ENCODE measurements at regions not wholly inside any gene's neighbourhood (a gene's known extent, or its start where the extent isn't known, plus 50 kb on each side); places are given as distances from the start of the nearest gene placed in this dataset.
A peak's percentile ranks its signal among the peaks of the same experiment; 100 is the strongest.
"Not testable (repeated sequence)": the region's sequence is repeated elsewhere in the genome, so short reads cannot be mapped to it uniquely, and the experiment has no call there.

DNA sequence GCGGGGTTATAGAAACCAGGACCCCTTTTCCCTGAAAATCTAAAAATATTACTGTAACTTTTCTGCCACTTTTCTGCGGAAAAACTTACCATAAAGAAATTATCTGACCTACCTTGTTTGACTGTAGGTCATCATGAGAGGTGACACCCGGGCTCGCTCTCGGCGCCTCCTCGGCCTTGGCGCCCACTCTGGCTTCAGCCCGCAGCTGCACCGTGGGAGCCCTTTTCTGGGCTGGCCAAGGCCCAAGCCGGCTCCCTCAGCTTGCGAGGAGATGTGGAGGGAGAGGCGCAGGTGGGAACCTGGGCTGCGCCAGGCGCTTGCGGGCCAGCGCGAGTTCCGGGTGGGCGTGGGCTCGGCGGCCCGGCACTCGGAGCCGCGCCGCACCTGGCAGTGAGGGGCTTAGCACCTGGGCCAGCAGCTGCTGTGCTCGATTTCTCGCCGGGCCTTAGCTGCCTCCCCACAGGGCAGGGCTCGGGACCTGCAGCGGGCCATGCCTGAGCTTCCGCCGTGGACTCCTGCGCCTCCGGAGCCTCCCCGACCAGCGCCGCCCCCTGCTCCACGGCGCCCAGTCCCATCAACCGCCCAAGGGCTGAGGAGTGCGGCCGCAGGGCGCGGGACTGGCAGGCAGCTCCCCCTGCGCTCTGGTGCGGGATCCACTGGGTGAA lies 107.7 kb upstream of the DNAJC10 start (continued):
- TF ChIP-seq, protein P1, sequence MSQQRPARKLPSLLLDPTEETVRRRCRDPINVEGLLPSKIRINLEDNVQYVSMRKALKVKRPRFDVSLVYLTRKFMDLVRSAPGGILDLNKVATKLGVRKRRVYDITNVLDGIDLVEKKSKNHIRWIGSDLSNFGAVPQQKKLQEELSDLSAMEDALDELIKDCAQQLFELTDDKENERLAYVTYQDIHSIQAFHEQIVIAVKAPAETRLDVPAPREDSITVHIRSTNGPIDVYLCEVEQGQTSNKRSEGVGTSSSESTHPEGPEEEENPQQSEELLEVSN (IDR thresholded peaks at IDR 0.05; ENCODE audit: borderline replicate concordance in 1 of 2, extremely low read depth in 1 of 2, insufficient read depth in 1 of 2, insufficient read length in 1 of 2, low read depth in 1 of 2, low read length in 1 of 2, poor library complexity in 1 of 2, severe bottlenecking in 1 of 2): peak in 1 of 2 experiments; percentile 47

DNA sequence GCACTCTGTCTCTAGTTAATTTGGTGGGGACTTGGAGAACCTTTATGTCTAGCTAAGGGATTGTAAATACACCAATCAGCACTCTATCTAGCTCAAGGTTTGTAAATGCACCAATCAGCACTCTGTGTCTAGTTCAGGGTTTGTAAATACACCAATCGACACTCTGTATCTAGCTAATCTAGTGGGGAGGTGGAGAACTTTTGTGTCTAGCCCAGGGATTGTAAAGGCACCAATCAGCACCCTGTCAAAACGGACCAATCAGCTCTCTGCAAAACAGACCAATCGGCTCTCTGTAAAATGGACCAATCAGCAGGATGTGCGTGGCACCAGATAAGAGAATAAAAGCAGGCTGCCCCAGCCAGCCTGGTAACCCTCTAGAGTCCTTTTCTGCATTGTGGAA lies 107.1 kb upstream of the DNAJC10 start:
- BruUV-seq (replicated peaks); H3K27me3 ChIP-seq (ENCODE audit: control insufficient read depth in 2 of 2, insufficient read depth in 2 of 2, low read length in 2 of 2); ATAC-seq; H3K9me1 ChIP-seq (ENCODE audit: control insufficient read depth, insufficient read depth, low read length); H3K4me2 ChIP-seq (ENCODE audit: insufficient read depth, low read length); DNase-seq (ENCODE audit: extremely low read depth in 1 of 4, low spot score in 3 of 4); H3K79me2 ChIP-seq (ENCODE audit: control insufficient read depth, insufficient read depth, low read length); H3K27ac ChIP-seq (ENCODE audit: extremely low read depth, low read depth, low read length); H3K9ac ChIP-seq (ENCODE audit: insufficient read depth in 1 of 2, low read depth in 2 of 2, low read length in 2 of 2); H3K9me3 ChIP-seq (replicated peaks; ENCODE audit: control insufficient read depth, insufficient read depth, low read depth, low read length); H4K20me1 ChIP-seq (replicated peaks; ENCODE audit: control insufficient read depth, insufficient read depth, low read length); H3K36me3 ChIP-seq (ENCODE audit: control insufficient read depth, insufficient read depth, low read length); H3K4me1 ChIP-seq (replicated peaks in 1 of 2; ENCODE audit: control insufficient read depth in 2 of 2, insufficient read depth in 2 of 2, low read length in 2 of 2); H3K4me3 ChIP-seq; intact Hi-C loops (cut with micrococcal nuclease); CTCF ChIA-PET (ENCODE audit: low intra/inter-chr PET ratio); FAIRE-seq; in situ Hi-C loops (cut with MboI): not testable (repeated sequence)
- peak; percentile 58 for TF ChIP-seq NFYB (IDR thresholded peaks at IDR 0.05; ENCODE audit: extremely low read depth, insufficient read length)
- 19% methylated on average over 4 of the region's 4 CpGs for WGBS (ENCODE audit: insufficient coverage, low coverage, missing lambda C conversion rate)
- POLR2A ChIA-PET: interaction anchor here (0.6 to 1.8 kb wide), 4 partner anchors 9 to 1916 kb away, joined by 3 to 5 read pairs (median 3); no protein-coding TSS in a partner anchor
- 0 out of 2 replicates have a peak overlapping the region, but pooled peaks have one; percentile 44 for H2AFZ ChIP-seq (ENCODE audit: low read depth, low read length)

All from K562 (cell line).